Neural cell (in vitro differentiated cells): ENCODE measurements at regions not wholly inside any gene's neighbourhood (a gene's known extent, or its start where the extent isn't known, plus 50 kb on each side); places are given as distances from the start of the nearest gene placed in this dataset.

Source experiments
- H2AFZ ChIP-seq: fragments of 200-600, 300-800 bp; sonication (generic), shearing (Covaris generic); 2 replicates; pipeline ENCODE4 v1.6.0; 2014; ENCODE audit warnings: low read depth, mild to moderate bottlenecking, antibody characterized with exemption, low read length, moderate library complexity
- H3F3A ChIP-seq: fragments of 200-600 bp; shearing (Covaris generic); 2 replicates; pipeline ENCODE4 v1.6.1; 2016; ENCODE audit warnings: mild to moderate bottlenecking, moderate library complexity, mixed read lengths, antibody characterized with exemption, low read length; ENCODE audit not compliant: insufficient read depth, poor library complexity, severe bottlenecking
- H3K27ac ChIP-seq: fragments of 200-600, 300-800 bp; sonication (generic), shearing (Covaris generic); 2 replicates; pipeline ENCODE4 v1.5.1; 2014; ENCODE audit warnings: mild to moderate bottlenecking, low read length, moderate library complexity
- H3K27me3 ChIP-seq: fragments of 300-800, 200-600 bp; sonication (generic), shearing (Covaris generic); 2 replicates; pipeline ENCODE4 v1.6.0; 2014; ENCODE audit warnings: mild to moderate bottlenecking, low read depth, low read length, moderate library complexity; ENCODE audit not compliant: insufficient read depth
- H3K36me3 ChIP-seq: fragments of 300-800, 200-600 bp; sonication (generic), shearing (Covaris generic); 2 replicates; pipeline ENCODE4 v1.5.1; 2014; ENCODE audit warnings: mild to moderate bottlenecking, antibody characterized with exemption, low read length, moderate library complexity; ENCODE audit not compliant: insufficient read depth
- H3K4me2 ChIP-seq: fragments of 300-800, 200-600 bp; sonication (generic), shearing (Covaris generic); 2 replicates; pipeline ENCODE4 v1.6.0; 2014; ENCODE audit warnings: mild to moderate bottlenecking, low read length
- H3K4me3 ChIP-seq: fragments of 300-800, 200-600 bp; sonication (generic), shearing (Covaris generic); 2 replicates; pipeline ENCODE4 v1.5.1; 2014; ENCODE audit warnings: mild to moderate bottlenecking, low read length, moderate library complexity
- H3K79me2 ChIP-seq: fragments of 200-600 bp; shearing (Covaris generic); replicated peaks from 2 replicates; pipeline ENCODE4 v1.6.0; 2014; ENCODE audit warnings: mild to moderate bottlenecking, low read length, moderate library complexity; ENCODE audit not compliant: insufficient read depth
- H3K9ac ChIP-seq: fragments of 300-800, 200-600 bp; sonication (generic), shearing (Covaris generic); 2 replicates; pipeline ENCODE4 v1.6.1; 2016; ENCODE audit warnings: mild to moderate bottlenecking, low read length, mixed read lengths
- H3K9me2 ChIP-seq: fragments of 200-600 bp; shearing (Covaris generic); 2 replicates; pipeline ENCODE4 v1.6.1; 2016; ENCODE audit warnings: mild to moderate bottlenecking, low read length, mixed read lengths; ENCODE audit not compliant: insufficient read depth
- H3K9me3 ChIP-seq: fragments of 200-600, 300-800 bp; sonication (generic), shearing (Covaris generic); 2 replicates; pipeline ENCODE4 v1.6.1; 2016; ENCODE audit warnings: mild to moderate bottlenecking, mixed run types, low read length, moderate library complexity, mixed read lengths
- H4K20me1 ChIP-seq: fragments of 200-600 bp; shearing (Covaris generic); 2 replicates; pipeline ENCODE4 v1.6.1; 2016; ENCODE audit warnings: mild to moderate bottlenecking, mixed run types; ENCODE audit not compliant: insufficient read depth
- EP300 ChIP-seq: fragments of 450-650 bp; conservative IDR thresholded peaks from 2 replicates; pipeline ENCODE4 v1.6.1; 2014; ENCODE audit warnings: antibody characterized with exemption, mild to moderate bottlenecking, moderate library complexity; ENCODE audit not compliant: poor library complexity, severe bottlenecking
- EZH2 ChIP-seq: fragments of 200-600, 300-800 bp; shearing (Covaris generic), sonication (generic); IDR thresholded peaks from 2 replicates; pipeline ENCODE4 v1.6.1; 2014; ENCODE audit warnings: antibody characterized with exemption, low read length, borderline replicate concordance, mild to moderate bottlenecking; ENCODE audit not compliant: insufficient read depth, poor library complexity, severe bottlenecking
- MXI1 ChIP-seq: fragments of 450-650 bp; conservative IDR thresholded peaks from 2 replicates; pipeline ENCODE4 v1.6.1; 2014; ENCODE audit warnings: antibody characterized with exemption, mild to moderate bottlenecking; ENCODE audit not compliant: poor library complexity, severe bottlenecking
- POLR2AphosphoS5 ChIP-seq: IDR thresholded peaks from 2 replicates; pipeline ENCODE4 v1.6.1; 2012
- RAD21 ChIP-seq: fragments of 450-650 bp; conservative IDR thresholded peaks from 2 replicates; pipeline ENCODE4 v1.6.1; 2014; ENCODE audit warnings: antibody characterized with exemption, mild to moderate bottlenecking, moderate library complexity
- REST ChIP-seq: IDR thresholded peaks from 2 replicates; pipeline ENCODE4 v1.6.1; 2012; ENCODE audit warnings: borderline replicate concordance
- SMC3 ChIP-seq: fragments of 450-650 bp; conservative IDR thresholded peaks from 2 replicates; pipeline ENCODE4 v1.6.1; 2014; ENCODE audit warnings: antibody characterized with exemption, mild to moderate bottlenecking, moderate library complexity; ENCODE audit not compliant: poor library complexity
- TAF1 ChIP-seq: IDR thresholded peaks from 2 replicates; pipeline ENCODE4 v1.6.1; 2012; ENCODE audit warnings: low read depth
- TF ChIP-seq, protein P1 (sequence below): fragments of 450-650 bp; IDR thresholded peaks from 2 replicates; pipeline ENCODE4 v1.5.1; 2014; ENCODE audit warnings: antibody characterized with exemption, mild to moderate bottlenecking, moderate library complexity; ENCODE audit not compliant: poor library complexity, severe bottlenecking

- H4K20me1 ChIP-seq: no peaks in the 10 kb centered on the region
- no peaks in the 10 kb centered on the region for H3K79me2 ChIP-seq
- H3K27ac ChIP-seq: no peak overlapping the region
- H2AFZ ChIP-seq: no peak overlapping the region
- H3K36me3 ChIP-seq: no peaks in the 10 kb centered on the region
- H3K9me2 ChIP-seq: no peaks in the 10 kb centered on the region
- H3K9ac ChIP-seq: no peak overlapping the region
- no peak overlapping the region for H3K4me3 ChIP-seq
- no peaks in the 10 kb centered on the region for H3K27me3 ChIP-seq
- no peaks in the 10 kb centered on the region for H3K9me3 ChIP-seq
- no peak for TF ChIP-seq RAD21
- TF ChIP-seq, protein P1, sequence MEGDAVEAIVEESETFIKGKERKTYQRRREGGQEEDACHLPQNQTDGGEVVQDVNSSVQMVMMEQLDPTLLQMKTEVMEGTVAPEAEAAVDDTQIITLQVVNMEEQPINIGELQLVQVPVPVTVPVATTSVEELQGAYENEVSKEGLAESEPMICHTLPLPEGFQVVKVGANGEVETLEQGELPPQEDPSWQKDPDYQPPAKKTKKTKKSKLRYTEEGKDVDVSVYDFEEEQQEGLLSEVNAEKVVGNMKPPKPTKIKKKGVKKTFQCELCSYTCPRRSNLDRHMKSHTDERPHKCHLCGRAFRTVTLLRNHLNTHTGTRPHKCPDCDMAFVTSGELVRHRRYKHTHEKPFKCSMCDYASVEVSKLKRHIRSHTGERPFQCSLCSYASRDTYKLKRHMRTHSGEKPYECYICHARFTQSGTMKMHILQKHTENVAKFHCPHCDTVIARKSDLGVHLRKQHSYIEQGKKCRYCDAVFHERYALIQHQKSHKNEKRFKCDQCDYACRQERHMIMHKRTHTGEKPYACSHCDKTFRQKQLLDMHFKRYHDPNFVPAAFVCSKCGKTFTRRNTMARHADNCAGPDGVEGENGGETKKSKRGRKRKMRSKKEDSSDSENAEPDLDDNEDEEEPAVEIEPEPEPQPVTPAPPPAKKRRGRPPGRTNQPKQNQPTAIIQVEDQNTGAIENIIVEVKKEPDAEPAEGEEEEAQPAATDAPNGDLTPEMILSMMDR: no peak
- no peak for TF ChIP-seq MXI1
- H3F3A ChIP-seq: no peaks in the 10 kb centered on the region
- H3K4me2 ChIP-seq: no peak overlapping the region
These were observed 514.4 kb upstream of the LCORL start for GRCh38 chr4:18535948-18536347.

DNA sequence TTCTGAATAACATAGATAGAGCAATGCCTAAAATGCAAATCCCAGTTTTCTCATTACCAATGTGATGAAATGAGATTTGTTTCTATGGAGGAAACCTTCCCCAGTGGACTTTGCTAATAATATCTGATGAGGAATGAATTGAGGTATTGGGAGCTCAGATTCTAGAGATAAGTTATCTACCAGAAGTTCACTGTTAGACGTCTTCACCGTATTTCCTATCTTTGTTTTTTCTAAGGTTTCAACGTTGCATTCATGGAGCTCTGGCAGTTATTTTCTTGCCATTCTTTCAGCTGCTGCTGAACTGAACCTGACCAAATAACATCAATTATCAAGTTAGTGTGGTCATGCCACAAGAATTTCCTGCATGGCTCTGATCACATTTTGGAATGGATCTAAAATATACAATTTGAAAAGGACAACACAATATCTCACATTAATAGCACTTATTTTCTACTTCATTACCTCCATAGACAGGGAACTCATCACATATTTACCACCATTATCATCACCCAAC lies 511.8 kb upstream of the LCORL start:
- Histone ChIP-seq H3K36me3 (no peaks in the 10 kb centered on the region), H3F3A (no peaks in the 10 kb centered on the region), H3K79me2 (no peaks in the 10 kb centered on the region), H3K9ac (no peak overlapping the region), H3K4me2 (no peak overlapping the region), H4K20me1 (no peaks in the 10 kb centered on the region), H3K9me2 (no peaks in the 10 kb centered on the region), H3K27ac (no peak overlapping the region), H3K9me3 (no peaks in the 10 kb centered on the region), H3K4me3 (no peak overlapping the region), H2AFZ (no peak overlapping the region), H3K27me3 (no peaks in the 10 kb centered on the region)
- TF ChIP-seq SMC3 (no peak), RAD21 (no peak), EP300 (no peak), TAF1 (no peak), MXI1 (no peak), POLR2AphosphoS5 (no peak), REST (no peak), EZH2 (no peak)
- TF ChIP-seq, protein P1: no peak
